Skin epidermis (tissue), 12 donors: ENCODE measurements at regions not wholly inside any gene's neighbourhood (a gene's known extent, or its start where the extent isn't known, plus 50 kb on each side); places are given as distances from the start of the nearest gene placed in this dataset.

Experiments used
- H3K27ac ChIP-seq, 21 experiments: fragments of 200-600 bp; sonication (generic) in 11 of 21; one replicate each; pipeline ENCODE4 v1.5.0; 2020; ENCODE audit warnings: mild to moderate bottlenecking in 3 of 21, inconsistent platforms in 2 of 21, moderate library complexity in 2 of 21
- H3K4me3 ChIP-seq, 7 experiments: fragments of 200-600 bp; sonication (generic) in 2 of 7; one replicate each; pipeline ENCODE4 v1.5.0; 2020; ENCODE audit warnings: inconsistent platforms in 2 of 7, mild to moderate bottlenecking in 2 of 7, moderate library complexity in 1 of 7

DNA sequence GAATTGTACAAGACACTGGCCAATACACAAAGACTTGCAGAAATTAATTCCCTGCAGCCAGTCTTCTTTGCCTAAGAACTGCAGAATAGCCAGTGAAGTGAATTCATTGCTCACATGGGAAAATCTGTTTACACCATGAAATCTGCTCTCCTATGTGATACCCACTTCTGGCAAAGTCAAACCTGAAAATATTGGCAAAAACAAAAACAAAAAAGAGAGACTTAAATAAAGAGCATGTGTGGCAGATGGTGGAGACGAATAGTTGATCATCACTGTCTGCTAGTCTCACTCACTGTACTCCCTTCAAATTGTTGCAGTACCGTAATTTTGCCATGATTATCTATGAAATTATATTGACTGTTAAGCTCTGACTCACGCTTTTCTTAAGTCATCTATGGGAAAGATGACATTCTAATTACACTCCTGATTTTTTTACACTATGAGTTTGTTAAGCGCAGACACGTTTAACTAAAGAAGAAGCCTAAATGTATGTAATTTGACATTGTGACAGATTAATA is 406.8 kb downstream of the PCDH7 start:
- Histone ChIP-seq H3K27ac (no peak overlapping the region), H3K4me3 (no peak overlapping the region)

- H3K4me3 ChIP-seq = no peak overlapping the region
- no peak overlapping the region for H3K27ac ChIP-seq
Measured at GRCh38 chr4:31130930-31131329, 410.8 kb downstream of the PCDH7 start.

GRCh38 chr4:31134720-31135119 is 414.6 kb downstream of the PCDH7 start:
- no peak overlapping the region for H3K4me3 ChIP-seq

DNA sequence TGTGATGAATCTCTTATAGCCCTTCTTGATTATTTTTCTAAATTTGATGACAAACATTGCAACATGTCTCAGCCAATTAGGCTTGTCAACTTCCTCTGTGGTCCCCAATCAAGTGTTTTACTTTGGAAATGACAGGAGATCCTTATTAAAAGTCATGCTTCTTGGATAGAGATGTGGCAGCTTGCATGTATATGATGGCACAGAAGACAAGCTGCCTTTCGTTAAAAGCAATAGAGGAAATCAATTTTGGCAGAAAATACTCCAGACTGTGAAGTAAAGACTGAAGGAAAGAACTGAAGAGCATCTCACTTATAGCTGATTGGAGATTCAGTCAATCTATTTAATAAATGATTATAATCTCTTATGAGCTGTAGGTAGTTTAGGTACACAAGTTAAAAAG is 419.6 kb downstream of the PCDH7 start:
- Histone ChIP-seq H3K27ac (no peak overlapping the region), H3K4me3 (no peak overlapping the region)

More at GRCh38 chr4:31134720-31135119, 414.6 kb downstream of the PCDH7 start:
- H3K27ac ChIP-seq = no peak overlapping the region

- Histone ChIP-seq H3K4me3 (no peak overlapping the region), H3K27ac (no peak overlapping the region)
Measured at GRCh38 chr4:31141095-31141831, 421.1 kb downstream of the PCDH7 start.

GRCh38 chr4:31141832-31142142 is 421.6 kb downstream of the PCDH7 start:
- H3K27ac ChIP-seq = no peak overlapping the region
- no peak overlapping the region for H3K4me3 ChIP-seq

DNA sequence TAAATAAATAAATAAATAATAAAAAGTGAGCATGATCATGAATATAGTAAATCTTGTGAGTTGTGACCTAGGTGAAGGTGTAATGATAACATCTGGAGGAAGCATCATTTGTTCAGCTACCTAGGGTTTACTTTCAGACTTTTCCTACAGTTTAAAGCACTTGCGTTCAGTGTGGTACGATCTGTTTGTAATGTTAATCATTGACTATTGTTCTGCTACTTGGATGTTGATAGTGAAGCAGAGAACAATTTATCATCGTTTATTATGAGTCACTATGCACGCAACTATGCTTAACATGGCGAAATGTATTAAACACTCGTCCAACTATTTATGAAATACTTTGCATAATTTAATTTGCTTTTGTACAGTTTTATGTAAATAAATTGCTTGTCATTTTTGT is 426.2 kb downstream of the PCDH7 start:
- H3K4me3 ChIP-seq = no peak overlapping the region
- no peak overlapping the region for H3K27ac ChIP-seq

GRCh38 chr4:31148990-31149389 is 428.8 kb downstream of the PCDH7 start:
- Histone ChIP-seq H3K27ac (no peak overlapping the region), H3K4me3 (no peak overlapping the region)

DNA sequence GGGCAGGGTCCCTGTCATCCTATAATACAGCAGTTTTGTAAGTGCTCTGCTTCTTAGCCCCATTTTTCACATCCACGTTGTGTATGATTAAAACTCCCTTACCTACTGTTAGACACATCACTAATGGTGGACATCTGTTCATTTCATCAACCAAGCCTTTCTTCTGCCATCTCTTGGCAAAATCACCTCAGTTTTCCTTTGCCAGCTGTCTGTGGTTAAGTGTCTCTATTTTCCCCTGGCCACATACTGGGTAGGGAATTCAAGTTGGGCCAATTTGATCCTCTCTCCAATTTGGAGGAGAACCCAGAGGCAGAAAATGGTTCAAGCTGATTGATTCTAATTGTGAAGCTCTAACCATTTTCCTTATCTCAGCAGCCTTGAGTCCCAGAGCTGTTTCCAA is 436.1 kb downstream of the PCDH7 start:
- H3K4me3 ChIP-seq = no peak overlapping the region
- H3K27ac ChIP-seq = no peak overlapping the region

- H3K4me3 ChIP-seq = no peak overlapping the region
Measured at GRCh38 chr4:31160146-31160545, 440.0 kb downstream of the PCDH7 start.

GRCh38 chr4:31169846-31170245 is 449.7 kb downstream of the PCDH7 start:
- Histone ChIP-seq H3K27ac (no peak overlapping the region), H3K4me3 (no peak overlapping the region)

More at GRCh38 chr4:31160146-31160545, 440.0 kb downstream of the PCDH7 start:
- H3K27ac ChIP-seq = no peak overlapping the region

GRCh38 chr4:31171362-31171761 is 451.2 kb downstream of the PCDH7 start:
- H3K27ac ChIP-seq = no peak overlapping the region
- no peak overlapping the region for H3K4me3 ChIP-seq

- Histone ChIP-seq H3K27ac (no peak overlapping the region), H3K4me3 (no peak overlapping the region)
Measured at GRCh38 chr4:31175242-31175910, 455.2 kb downstream of the PCDH7 start.

DNA sequence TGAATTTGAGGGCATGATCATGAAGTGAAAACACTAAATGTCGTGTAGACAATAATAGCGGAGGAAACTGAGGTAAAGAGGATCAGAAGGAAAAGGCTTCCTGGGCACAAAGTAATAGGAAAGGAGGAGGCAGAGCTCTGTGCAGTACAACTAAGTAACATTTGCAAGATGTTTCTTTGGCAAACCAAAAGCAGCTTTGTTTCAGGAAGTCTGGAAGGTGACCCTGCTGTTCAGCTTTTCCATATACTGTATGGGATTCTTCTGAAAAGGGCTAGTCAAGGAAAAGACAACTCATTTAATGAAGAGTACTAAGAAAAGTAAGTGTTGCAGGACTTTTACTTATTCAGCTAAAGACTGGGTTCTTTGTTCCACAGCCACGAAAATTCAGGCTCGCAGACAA is 463.1 kb downstream of the PCDH7 start:
- Histone ChIP-seq H3K27ac (no peak overlapping the region), H3K4me3 (no peak overlapping the region)

GRCh38 chr4:31185014-31185585 is 464.9 kb downstream of the PCDH7 start:
- no peak overlapping the region for H3K4me3 ChIP-seq
- no peak overlapping the region for H3K27ac ChIP-seq

DNA sequence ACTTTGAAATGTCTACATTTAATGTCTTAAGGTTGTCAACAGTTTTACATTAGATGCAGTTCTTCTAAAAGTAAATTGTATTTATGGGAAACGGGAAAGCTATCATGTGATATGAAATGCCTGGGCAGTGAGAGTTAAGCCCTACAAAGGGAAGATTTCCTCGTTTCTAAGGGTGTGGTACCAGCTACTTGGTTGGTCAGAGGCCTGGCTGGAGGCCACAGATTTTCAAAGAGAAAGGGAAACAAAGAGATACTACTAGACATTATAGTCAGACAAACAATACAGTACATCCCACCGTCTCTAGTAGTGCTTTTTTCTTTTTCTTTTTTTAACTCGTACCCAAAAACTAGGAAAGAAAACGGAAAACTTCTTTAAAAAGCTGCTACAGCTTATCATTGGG is 467.8 kb downstream of the PCDH7 start:
- Histone ChIP-seq H3K27ac (no peak overlapping the region), H3K4me3 (no peak overlapping the region)

- Histone ChIP-seq H3K4me3 (no peak overlapping the region), H3K27ac (no peak overlapping the region)
Measured at GRCh38 chr4:31189938-31190337, 469.8 kb downstream of the PCDH7 start.

GRCh38 chr4:31190671-31191070 is 470.5 kb downstream of the PCDH7 start:
- no peak overlapping the region for H3K27ac ChIP-seq

DNA sequence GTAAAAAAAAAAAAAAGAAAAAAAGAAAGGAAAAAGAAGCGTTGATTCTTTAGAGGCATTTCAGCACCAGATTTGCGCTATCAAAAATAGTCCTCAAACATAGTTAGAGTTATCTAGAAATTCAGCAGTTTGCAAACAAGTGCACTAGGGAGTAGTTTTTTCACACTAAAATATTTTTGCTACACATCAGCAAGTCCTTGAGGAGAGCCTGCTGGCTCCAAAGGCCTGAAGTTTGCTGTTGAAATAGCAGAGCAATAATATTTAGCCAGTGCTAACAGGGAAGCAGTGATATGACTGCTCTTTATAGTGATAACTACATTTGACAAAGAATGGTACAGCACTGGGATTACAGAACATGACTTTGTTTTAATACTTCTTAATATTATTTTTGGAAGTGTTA is 472.2 kb downstream of the PCDH7 start:
- no peak overlapping the region for H3K4me3 ChIP-seq

More at GRCh38 chr4:31190671-31191070, 470.5 kb downstream of the PCDH7 start:
- no peak overlapping the region for H3K4me3 ChIP-seq

DNA sequence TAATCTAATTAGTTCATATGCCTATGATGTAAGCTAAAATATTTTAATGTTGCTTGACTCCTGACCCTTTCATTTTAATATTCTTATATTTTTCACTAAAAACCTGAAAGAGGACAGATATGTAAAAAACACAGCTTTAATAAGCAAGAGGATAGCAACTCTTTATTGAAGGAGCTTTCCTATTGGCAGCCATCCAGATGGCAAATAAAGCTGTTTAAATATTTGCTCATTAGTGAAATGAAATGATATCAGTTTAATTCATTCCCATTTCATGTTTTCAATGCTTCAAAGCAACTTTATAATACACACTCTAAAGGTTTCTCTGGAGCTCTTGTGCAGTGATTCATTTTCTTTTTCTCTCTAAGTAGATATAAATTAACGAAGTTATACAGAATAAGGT is 473.4 kb downstream of the PCDH7 start:
- no peak overlapping the region for H3K27ac ChIP-seq
- H3K4me3 ChIP-seq = no peak overlapping the region

More for the DNA sequence above, 472.2 kb downstream of the PCDH7 start:
- H3K27ac ChIP-seq = no peak overlapping the region

DNA sequence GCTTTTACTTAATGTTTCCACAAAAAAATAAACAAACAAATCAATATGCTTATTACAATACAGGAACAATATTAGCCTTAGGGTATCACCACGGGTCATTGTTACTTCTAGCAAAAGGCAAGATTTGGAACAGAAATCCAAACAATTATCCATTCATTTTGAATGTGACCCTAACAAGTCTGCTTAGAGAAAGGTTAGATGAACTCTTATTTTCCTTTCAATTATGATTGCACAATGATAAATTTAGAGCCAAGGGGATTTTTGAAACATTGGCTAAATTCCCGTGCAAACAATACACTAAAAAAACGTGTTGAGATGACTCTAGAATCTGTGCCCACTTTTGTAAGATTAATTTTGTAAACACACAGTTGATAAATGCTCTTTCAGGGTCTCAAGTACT is 474.7 kb downstream of the PCDH7 start:
- no peak overlapping the region for H3K27ac ChIP-seq
- H3K4me3 ChIP-seq = no peak overlapping the region
